Mammary epithelial cell (primary cell): ENCODE measurements at regions not wholly inside any gene's neighbourhood (a gene's known extent, or its start where the extent isn't known, plus 50 kb on each side); places are given as distances from the start of the nearest gene placed in this dataset.

Experiments
- EZH2 ChIP-seq: IDR thresholded peaks from 2 replicates; pipeline ENCODE4 v1.6.1; 2012; ENCODE audit warnings: low read length, inconsistent platforms, borderline replicate concordance
- TF ChIP-seq, protein P1 (sequence below), 2 donors: IDR thresholded peaks in 1 of 2; conservative IDR thresholded peaks in 1 of 2; 2 replicates each; pipeline ENCODE4 v1.5.1; 2011 to 2012; ENCODE audit warnings: inconsistent platforms in 2 of 2, low read length in 2 of 2, mild to moderate bottlenecking in 2 of 2, control low read depth in 1 of 2, low read depth in 1 of 2; ENCODE audit not compliant: insufficient read depth in 1 of 2; ENCODE audit errors: extremely low read depth in 1 of 2

GRCh38 chr12:91586015-91586414 is 403.4 kb upstream of the DCN start:
- TF ChIP-seq, protein P1, sequence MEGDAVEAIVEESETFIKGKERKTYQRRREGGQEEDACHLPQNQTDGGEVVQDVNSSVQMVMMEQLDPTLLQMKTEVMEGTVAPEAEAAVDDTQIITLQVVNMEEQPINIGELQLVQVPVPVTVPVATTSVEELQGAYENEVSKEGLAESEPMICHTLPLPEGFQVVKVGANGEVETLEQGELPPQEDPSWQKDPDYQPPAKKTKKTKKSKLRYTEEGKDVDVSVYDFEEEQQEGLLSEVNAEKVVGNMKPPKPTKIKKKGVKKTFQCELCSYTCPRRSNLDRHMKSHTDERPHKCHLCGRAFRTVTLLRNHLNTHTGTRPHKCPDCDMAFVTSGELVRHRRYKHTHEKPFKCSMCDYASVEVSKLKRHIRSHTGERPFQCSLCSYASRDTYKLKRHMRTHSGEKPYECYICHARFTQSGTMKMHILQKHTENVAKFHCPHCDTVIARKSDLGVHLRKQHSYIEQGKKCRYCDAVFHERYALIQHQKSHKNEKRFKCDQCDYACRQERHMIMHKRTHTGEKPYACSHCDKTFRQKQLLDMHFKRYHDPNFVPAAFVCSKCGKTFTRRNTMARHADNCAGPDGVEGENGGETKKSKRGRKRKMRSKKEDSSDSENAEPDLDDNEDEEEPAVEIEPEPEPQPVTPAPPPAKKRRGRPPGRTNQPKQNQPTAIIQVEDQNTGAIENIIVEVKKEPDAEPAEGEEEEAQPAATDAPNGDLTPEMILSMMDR (conservative IDR thresholded peaks at IDR 0.05 in 1 of 2, IDR thresholded peaks at IDR 0.05 in 1 of 2; ENCODE audit: extremely low read depth in 1 of 2, insufficient read depth in 1 of 2, low read depth in 1 of 2, low read length in 2 of 2) = no peak
- TF ChIP-seq EZH2 = no peak
